Mucosa of stomach (tissue), 1 donor: ENCODE measurements at regions not wholly inside any gene's neighbourhood (a gene's known extent, or its start where the extent isn't known, plus 50 kb on each side); places are given as distances from the start of the nearest gene placed in this dataset.

ENCODE experiments used
- H3K27me3 ChIP-seq: one replicate; pipeline ENCODE4 v1.7.0; 2013; ENCODE audit warnings: mild to moderate bottlenecking, low read length; ENCODE audit not compliant: control insufficient read depth, insufficient read depth
- H3K36me3 ChIP-seq: one replicate; pipeline ENCODE4 v1.7.0; 2013; ENCODE audit warnings: low read length; ENCODE audit not compliant: control insufficient read depth, insufficient read depth
- H3K4me1 ChIP-seq: one replicate; pipeline ENCODE4 v1.7.0; 2013; ENCODE audit warnings: mild to moderate bottlenecking, low read length; ENCODE audit not compliant: control insufficient read depth, insufficient read depth
- H3K4me3 ChIP-seq: one replicate; pipeline ENCODE4 v1.7.0; 2013; ENCODE audit warnings: low read length
- H3K9ac ChIP-seq: one replicate; pipeline ENCODE4 v1.7.0; 2013; ENCODE audit warnings: mild to moderate bottlenecking, low read length, moderate library complexity
- H3K9me3 ChIP-seq: one replicate; pipeline ENCODE4 v1.7.0; 2013; ENCODE audit warnings: mild to moderate bottlenecking, low read length, moderate library complexity; ENCODE audit not compliant: control insufficient read depth
- donor health status: Pancreatic carcinoma.

GRCh38 chr2:9109871-9110270, 96.7 kb upstream of the ASAP2 start:
- H3K9ac ChIP-seq: no peak overlapping the region
- H3K27me3 ChIP-seq: no peaks in the 10 kb centered on the region
- no peak overlapping the region for H3K4me3 ChIP-seq
- peaks cover 51% of the 10 kb centered on the region for H3K4me1 ChIP-seq
- H3K36me3 ChIP-seq: no peaks in the 10 kb centered on the region
- no peaks in the 10 kb centered on the region for H3K9me3 ChIP-seq

- Histone ChIP-seq H3K4me1 (peaks cover 53% of the 10 kb centered on the region), H3K27me3 (no peaks in the 10 kb centered on the region), H3K9me3 (no peaks in the 10 kb centered on the region), H3K4me3 (no peak overlapping the region), H3K9ac (peak overlapping the region; percentile 52), H3K36me3 (no peaks in the 10 kb centered on the region)
These were observed 98.2 kb upstream of the ASAP2 start for GRCh38 chr2:9108210-9108967.

- H3K36me3 ChIP-seq: no peaks in the 10 kb centered on the region
- H3K4me1 ChIP-seq: peaks cover 58% of the 10 kb centered on the region
These were observed 99.2 kb upstream of the ASAP2 start for GRCh38 chr2:9107168-9108025.

GRCh38 chr2:9106338-9107167, 100.1 kb upstream of the ASAP2 start:
- H3K9me3 ChIP-seq: no peaks in the 10 kb centered on the region
- H3K4me3 ChIP-seq: no peak overlapping the region
- H3K27me3 ChIP-seq: no peaks in the 10 kb centered on the region
- H3K36me3 ChIP-seq: no peaks in the 10 kb centered on the region
- peaks cover 55% of the 10 kb centered on the region for H3K4me1 ChIP-seq
- H3K9ac ChIP-seq: no peak overlapping the region

More at GRCh38 chr2:9107168-9108025, 99.2 kb upstream of the ASAP2 start:
- Histone ChIP-seq H3K4me3 (no peak overlapping the region), H3K27me3 (no peaks in the 10 kb centered on the region), H3K9me3 (no peaks in the 10 kb centered on the region), H3K9ac (peak overlapping the region; percentile 52)

GRCh38 chr2:9105601-9106337, 100.8 kb upstream of the ASAP2 start:
- Histone ChIP-seq H3K9me3 (no peaks in the 10 kb centered on the region), H3K27me3 (no peaks in the 10 kb centered on the region), H3K4me3 (no peak overlapping the region), H3K4me1 (peaks cover 52% of the 10 kb centered on the region), H3K9ac (no peak overlapping the region), H3K36me3 (no peaks in the 10 kb centered on the region)

GRCh38 chr2:9103663-9104277, 100.3 kb upstream of the MBOAT2 start:
- Histone ChIP-seq H3K4me3 (no peak overlapping the region), H3K9ac (peak overlapping the region; percentile 54), H3K9me3 (no peaks in the 10 kb centered on the region)

GRCh38 chr2:9102861-9103662, 99.6 kb upstream of the MBOAT2 start:
- no peaks in the 10 kb centered on the region for H3K9me3 ChIP-seq
- H3K4me3 ChIP-seq: no peak overlapping the region
- no peaks in the 10 kb centered on the region for H3K36me3 ChIP-seq
- H3K27me3 ChIP-seq: no peaks in the 10 kb centered on the region
- H3K9ac ChIP-seq: peak overlapping the region; percentile 54
- peaks cover 45% of the 10 kb centered on the region for H3K4me1 ChIP-seq

More at GRCh38 chr2:9103663-9104277, 100.3 kb upstream of the MBOAT2 start:
- Histone ChIP-seq H3K27me3 (no peaks in the 10 kb centered on the region), H3K4me1 (peaks cover 51% of the 10 kb centered on the region), H3K36me3 (no peaks in the 10 kb centered on the region)

GRCh38 chr2:9101763-9102425, 98.4 kb upstream of the MBOAT2 start:
- H3K4me1 ChIP-seq: peaks cover 36% of the 10 kb centered on the region
- H3K9me3 ChIP-seq: no peaks in the 10 kb centered on the region
- H3K36me3 ChIP-seq: no peaks in the 10 kb centered on the region
- no peak overlapping the region for H3K9ac ChIP-seq
- H3K4me3 ChIP-seq: no peak overlapping the region
- H3K27me3 ChIP-seq: no peaks in the 10 kb centered on the region

GRCh38 chr2:9100080-9100876, 96.8 kb upstream of the MBOAT2 start:
- peaks cover 38% of the 10 kb centered on the region for H3K4me1 ChIP-seq
- H3K4me3 ChIP-seq: no peak overlapping the region
- no peak overlapping the region for H3K9ac ChIP-seq
- H3K27me3 ChIP-seq: no peaks in the 10 kb centered on the region
- no peaks in the 10 kb centered on the region for H3K9me3 ChIP-seq
- no peaks in the 10 kb centered on the region for H3K36me3 ChIP-seq

GRCh38 chr2:9099341-9099751, 95.9 kb upstream of the MBOAT2 start:
- Histone ChIP-seq H3K4me3 (no peak overlapping the region), H3K4me1 (peaks cover 41% of the 10 kb centered on the region), H3K9me3 (no peaks in the 10 kb centered on the region), H3K9ac (no peak overlapping the region), H3K36me3 (no peaks in the 10 kb centered on the region), H3K27me3 (no peaks in the 10 kb centered on the region)
